ENCODE measurements at regions not wholly inside any gene's neighbourhood (a gene's known extent, or its start where the extent isn't known, plus 50 kb on each side); places are given as distances from the start of the nearest gene placed in this dataset.

GRCh38 chr3:22115581-22115980 is 364.6 kb upstream of the ZNF385D start:
- no peak for TF ChIP-seq ZNF544 (tag by site-specific recombination; IDR thresholded peaks at IDR 0.05)
- no peak for TF ChIP-seq MZF1 (tag by site-specific recombination; IDR thresholded peaks at IDR 0.05; ENCODE audit: borderline replicate concordance)
- TF ChIP-seq ZNF211 (tag by site-specific recombination; IDR thresholded peaks at IDR 0.05; ENCODE audit: low read depth): no peak
- no peak for TF ChIP-seq ZBTB17 (tag by site-specific recombination; IDR thresholded peaks at IDR 0.05)
- TF ChIP-seq ZNF501 (tag by site-specific recombination; IDR thresholded peaks at IDR 0.05): no peak
- no peak for TF ChIP-seq ZNF24 (tag by site-specific recombination; IDR thresholded peaks at IDR 0.05)
- TF ChIP-seq CTCF (tag by site-specific recombination; IDR thresholded peaks at IDR 0.05): no peak
- no peak for TF ChIP-seq PATZ1 (tag by site-specific recombination; IDR thresholded peaks at IDR 0.05)
- no peak for TF ChIP-seq ZNF2 (tag by site-specific recombination; IDR thresholded peaks at IDR 0.05)
- no peak for TF ChIP-seq ZNF621 (tag by site-specific recombination; IDR thresholded peaks at IDR 0.05)

All from HEK293 (cell line).